Spleen (tissue), 7 donors: ENCODE measurements at regions not wholly inside any gene's neighbourhood (a gene's known extent, or its start where the extent isn't known, plus 50 kb on each side); places are given as distances from the start of the nearest gene placed in this dataset.

Experiments used
- POLR2A ChIP-seq, 3 donors: fragments of 450-650 bp; IDR thresholded peaks; one replicate each; pipeline ENCODE4 v1.5.1; 2017; ENCODE audit warnings: antibody characterized with exemption in 3 of 3, mild to moderate bottlenecking in 1 of 3
- POLR2AphosphoS5 ChIP-seq, 3 donors: sonication (generic); formaldehyde crosslinking; IDR thresholded peaks; one replicate each; pipeline ENCODE4 v1.5.1; 2017; ENCODE audit warnings: antibody characterized with exemption in 3 of 3
- TF ChIP-seq, protein P1 (sequence below), 11 experiments: fragments of 200-600 bp in 7 of 11; fragments of 450-650 bp in 4 of 11; sonication (generic) in 4 of 11; IDR thresholded peaks in 8 of 11; conservative IDR thresholded peaks in 3 of 11; 1 replicate in 7 of 11; 2 replicates in 4 of 11; pipeline versions ENCODE4 v1.4.0 to v1.8.0; 2016 to 2021; ENCODE audit warnings: antibody characterized with exemption in 11 of 11, inconsistent platforms in 4 of 11, mild to moderate bottlenecking in 1 of 11
- donor health status: DM: no; HTN: no; CAD: no; lungs with moderate emphysema.
- donor health status: DM: no; HTN: no; CAD: no.
- donor health status: DM: no; HTN: no; CAD: no.

- TF ChIP-seq, protein P1, sequence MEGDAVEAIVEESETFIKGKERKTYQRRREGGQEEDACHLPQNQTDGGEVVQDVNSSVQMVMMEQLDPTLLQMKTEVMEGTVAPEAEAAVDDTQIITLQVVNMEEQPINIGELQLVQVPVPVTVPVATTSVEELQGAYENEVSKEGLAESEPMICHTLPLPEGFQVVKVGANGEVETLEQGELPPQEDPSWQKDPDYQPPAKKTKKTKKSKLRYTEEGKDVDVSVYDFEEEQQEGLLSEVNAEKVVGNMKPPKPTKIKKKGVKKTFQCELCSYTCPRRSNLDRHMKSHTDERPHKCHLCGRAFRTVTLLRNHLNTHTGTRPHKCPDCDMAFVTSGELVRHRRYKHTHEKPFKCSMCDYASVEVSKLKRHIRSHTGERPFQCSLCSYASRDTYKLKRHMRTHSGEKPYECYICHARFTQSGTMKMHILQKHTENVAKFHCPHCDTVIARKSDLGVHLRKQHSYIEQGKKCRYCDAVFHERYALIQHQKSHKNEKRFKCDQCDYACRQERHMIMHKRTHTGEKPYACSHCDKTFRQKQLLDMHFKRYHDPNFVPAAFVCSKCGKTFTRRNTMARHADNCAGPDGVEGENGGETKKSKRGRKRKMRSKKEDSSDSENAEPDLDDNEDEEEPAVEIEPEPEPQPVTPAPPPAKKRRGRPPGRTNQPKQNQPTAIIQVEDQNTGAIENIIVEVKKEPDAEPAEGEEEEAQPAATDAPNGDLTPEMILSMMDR (IDR thresholded peaks at IDR 0.05 in 8 of 11, conservative IDR thresholded peaks at IDR 0.05 in 3 of 11): no peak
- no peak for TF ChIP-seq POLR2AphosphoS5 (IDR thresholded peaks at IDR 0.05)
- TF ChIP-seq POLR2A (IDR thresholded peaks at IDR 0.05): no peak
These were observed 122.4 kb upstream of the PPP2R2D start for GRCh38 chr10:131778385-131778784.
